Bronchial epithelial cell (primary cell): ENCODE measurements at regions not wholly inside any gene's neighbourhood (a gene's known extent, or its start where the extent isn't known, plus 50 kb on each side); places are given as distances from the start of the nearest gene placed in this dataset.

ENCODE experiments used
- DNase-seq: peaks from one replicate; pipeline ENCODE4 v3.0.0-alpha.2; 2010; ENCODE audit warnings: low read depth
- FAIRE-seq: peaks from 2 replicates; lab custom pipeline; 2011; peaks lifted over from hg19 to GRCh38; lab: Jason Lieb, UNC
- H3K27me3 ChIP-seq: 2 replicates; pipeline ENCODE4 v1.5.1; 2011; ENCODE audit warnings: low read length; ENCODE audit not compliant: control insufficient read depth, insufficient read depth
- H3K36me3 ChIP-seq: 2 replicates; pipeline ENCODE4 v1.5.1; 2011; ENCODE audit warnings: low read length; ENCODE audit not compliant: control insufficient read depth, insufficient read depth
- H3K4me3 ChIP-seq: 2 replicates; pipeline ENCODE4 v1.5.1; 2011; ENCODE audit warnings: mild to moderate bottlenecking, low read depth, low read length, control low read depth
- CTCF ChIP-seq: IDR thresholded peaks from 2 replicates; pipeline ENCODE4 v1.5.1; 2011; ENCODE audit warnings: mild to moderate bottlenecking, moderate library complexity, low read length, control low read depth, inconsistent platforms; ENCODE audit not compliant: insufficient read depth, severe bottlenecking

- no peak for TF ChIP-seq CTCF
- peaks cover 1% of the 10 kb centered on the region for H3K27me3 ChIP-seq
- no peaks in the 10 kb centered on the region for H3K36me3 ChIP-seq
- no peak overlapping the region for H3K4me3 ChIP-seq
- FAIRE-seq (peak; percentile 86), DNase-seq (no peak)
Measured at GRCh38 chr13:97117388-97117910, 104.7 kb upstream of the MBNL2 start.

DNA sequence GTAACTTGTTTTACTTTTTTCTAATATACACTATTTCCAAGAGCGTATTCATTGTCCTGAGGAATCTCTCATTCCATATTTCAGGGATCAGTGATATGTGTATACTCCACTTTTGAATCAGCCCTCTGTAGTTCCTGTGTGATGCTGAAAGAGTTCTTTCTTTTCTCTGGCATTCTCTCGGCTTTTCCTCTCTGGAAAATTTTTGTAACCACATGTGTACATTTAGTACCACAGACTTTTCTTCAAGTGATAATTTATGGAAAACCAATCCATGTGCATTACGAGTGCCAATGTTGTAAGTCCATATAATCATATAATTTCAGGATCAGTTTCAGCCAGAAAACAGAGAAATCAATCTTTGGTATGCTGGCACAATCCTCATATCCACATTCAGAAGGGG, 102.2 kb upstream of the MBNL2 start:
- Histone ChIP-seq H3K36me3 (no peaks in the 10 kb centered on the region), H3K27me3 (no peaks in the 10 kb centered on the region), H3K4me3 (no peak overlapping the region)
- DNase-seq (no peak), FAIRE-seq (no peak)
- no peak for TF ChIP-seq CTCF

GRCh38 chr13:97120346-97120745, 101.8 kb upstream of the MBNL2 start:
- Histone ChIP-seq H3K36me3 (no peaks in the 10 kb centered on the region), H3K4me3 (no peak overlapping the region), H3K27me3 (no peaks in the 10 kb centered on the region)
- DNase-seq = peak; percentile 80
- no peak for TF ChIP-seq CTCF
- no peak for FAIRE-seq

GRCh38 chr13:97120976-97121375, 101.2 kb upstream of the MBNL2 start:
- FAIRE-seq = no peak
- H3K36me3 ChIP-seq = no peaks in the 10 kb centered on the region
- H3K4me3 ChIP-seq = no peak overlapping the region
- no peak for TF ChIP-seq CTCF
- DNase-seq = peak; percentile 63
- no peaks in the 10 kb centered on the region for H3K27me3 ChIP-seq

- TF ChIP-seq CTCF = no peak
- Histone ChIP-seq H3K36me3 (no peaks in the 10 kb centered on the region), H3K4me3 (no peak overlapping the region), H3K27me3 (no peaks in the 10 kb centered on the region)
- DNase-seq (peak; percentile 51), FAIRE-seq (no peak)
Measured at GRCh38 chr13:97121894-97122293, 100.2 kb upstream of the MBNL2 start.

GRCh38 chr13:97122381-97122996, 99.6 kb upstream of the MBNL2 start:
- Histone ChIP-seq H3K36me3 (no peaks in the 10 kb centered on the region), H3K4me3 (no peak overlapping the region), H3K27me3 (no peaks in the 10 kb centered on the region)
- FAIRE-seq (no peak), DNase-seq (peak; percentile 92)
- TF ChIP-seq CTCF = no peak
